GM19240 (cell line): ENCODE measurements at regions not wholly inside any gene's neighbourhood (a gene's known extent, or its start where the extent isn't known, plus 50 kb on each side); places are given as distances from the start of the nearest gene placed in this dataset.

ENCODE experiments used
- DNase-seq: peaks from one replicate; pipeline ENCODE4 v3.0.0; 2011; ENCODE audit warnings: low spot score; ENCODE audit not compliant: insufficient read length

DNA sequence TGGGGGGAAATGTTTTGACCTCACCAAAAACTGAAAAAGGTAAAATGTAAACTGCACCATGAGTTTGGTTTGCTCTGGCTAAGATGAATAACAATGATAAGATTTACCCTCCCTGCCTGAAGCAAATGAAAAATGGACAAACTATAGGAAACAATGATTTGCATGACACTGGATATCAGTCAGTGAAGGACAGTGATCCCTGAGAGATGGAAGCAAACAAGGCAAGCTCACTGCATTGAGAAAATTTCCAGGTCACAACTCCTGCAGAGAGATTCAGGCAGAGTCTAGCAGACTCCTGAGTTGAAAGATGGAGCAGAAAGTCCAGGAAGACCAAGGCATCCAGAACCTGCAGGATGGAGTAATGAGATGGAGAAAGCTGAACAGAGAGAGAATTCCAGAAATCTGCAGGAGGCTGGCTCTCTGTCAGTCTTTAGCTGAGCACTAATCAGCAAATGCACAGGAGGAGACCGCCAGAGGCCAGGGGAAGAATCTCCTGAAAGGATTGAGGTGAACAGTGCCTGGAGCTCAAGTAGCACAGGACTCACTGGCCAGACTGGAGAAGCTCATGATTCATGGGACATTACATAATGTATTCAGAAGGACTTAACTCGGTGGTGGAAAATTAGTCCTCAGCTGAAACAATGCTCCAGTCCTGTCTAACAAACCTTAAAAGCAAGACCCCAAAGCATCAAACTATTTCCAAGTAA is 51.2 kb upstream of the PALS2 start:
- no peak for DNase-seq
